Lung (tissue), 11 donors: ENCODE measurements at regions not wholly inside any gene's neighbourhood (a gene's known extent, or its start where the extent isn't known, plus 50 kb on each side); places are given as distances from the start of the nearest gene placed in this dataset.

Experiments
- ATAC-seq: fragments of 200-7000 bp; cut with Tn5 transposase; one replicate; pipeline ENCODE4 v1.9.1; 2020; ENCODE audit warnings: moderate number of reproducible peaks; ENCODE audit not compliant: insufficient read depth, low FRiP score
- DNase-seq, 3 donors: peaks; one replicate each; pipeline ENCODE4 v3.0.0-alpha.2; 2013 to 2017
- H3K27ac ChIP-seq, 2 donors: one replicate each; pipeline ENCODE4 v1.5.1; 2013; ENCODE audit warnings: mild to moderate bottlenecking in 2 of 2, moderate library complexity in 2 of 2, control low read depth in 1 of 2, inconsistent platforms in 1 of 2, low read depth in 1 of 2, low read length in 1 of 2
- H3K27me3 ChIP-seq, 3 donors: one replicate each; pipeline ENCODE4 v1.5.1; 2013; ENCODE audit warnings: low read length in 2 of 3; ENCODE audit not compliant: control insufficient read depth in 3 of 3, insufficient read depth in 3 of 3
- H3K36me3 ChIP-seq, 4 donors: one replicate each; pipeline ENCODE4 v1.5.1; 2013; ENCODE audit warnings: low read length in 4 of 4, mild to moderate bottlenecking in 1 of 4, moderate library complexity in 1 of 4; ENCODE audit not compliant: control insufficient read depth in 4 of 4, insufficient read depth in 4 of 4
- H3K4me1 ChIP-seq, 5 donors: one replicate each; pipeline ENCODE4 v1.5.1; 2013; ENCODE audit warnings: low read length in 5 of 5, mild to moderate bottlenecking in 2 of 5, moderate library complexity in 1 of 5; ENCODE audit not compliant: control insufficient read depth in 5 of 5, insufficient read depth in 5 of 5
- H3K4me3 ChIP-seq: one replicate; pipeline ENCODE4 v1.5.1; 2013; ENCODE audit warnings: mild to moderate bottlenecking, control low read depth, moderate library complexity
- H3K9ac ChIP-seq, 2 donors: one replicate each; pipeline ENCODE4 v1.5.1; 2013; ENCODE audit warnings: low read length in 2 of 2, control low read depth in 1 of 2; ENCODE audit not compliant: insufficient read depth in 1 of 2
- H3K9me3 ChIP-seq, 4 donors: one replicate each; pipeline ENCODE4 v1.5.1; 2013; ENCODE audit warnings: low read length in 3 of 4, mild to moderate bottlenecking in 1 of 4, moderate library complexity in 1 of 4; ENCODE audit not compliant: control insufficient read depth in 4 of 4, insufficient read depth in 3 of 4
- WGBS, 2 donors: extraction: QIAGEN DNeasy Blood & Tissue Kit; methylation state at CpG; one replicate each; pipeline ENCODE4 v1.1.7; 2013; 5-methylcytosine and 5-hydroxymethylcytosine counted together
- TF ChIP-seq, protein P1 (sequence below): IDR thresholded peaks from 2 replicates; pipeline ENCODE4 v1.5.1; 2012; ENCODE audit warnings: mild to moderate bottlenecking; ENCODE audit errors: control extremely low read depth, extremely low read depth
- donor health status: control.
- donor health status: control.
- donor health status: Bipolar disorder and iron deficiency.
- donor health status: healthy.
- donor health status: DM: yes; HTN: yes; CAD: no.

- no peak for ATAC-seq
- DNase-seq, result no peak
- Histone ChIP-seq H3K9me3 (no peaks in the 10 kb centered on the region), H3K27ac (no peak overlapping the region), H3K4me3 (no peak overlapping the region), H3K4me1 (no peaks in the 10 kb centered on the region), H3K36me3 (no peaks in the 10 kb centered on the region), H3K27me3 (no peaks in the 10 kb centered on the region), H3K9ac (no peak overlapping the region)
- 95% methylated on average over 16 of the region's 16 CpGs for WGBS, 2 donors
- TF ChIP-seq, protein P1, sequence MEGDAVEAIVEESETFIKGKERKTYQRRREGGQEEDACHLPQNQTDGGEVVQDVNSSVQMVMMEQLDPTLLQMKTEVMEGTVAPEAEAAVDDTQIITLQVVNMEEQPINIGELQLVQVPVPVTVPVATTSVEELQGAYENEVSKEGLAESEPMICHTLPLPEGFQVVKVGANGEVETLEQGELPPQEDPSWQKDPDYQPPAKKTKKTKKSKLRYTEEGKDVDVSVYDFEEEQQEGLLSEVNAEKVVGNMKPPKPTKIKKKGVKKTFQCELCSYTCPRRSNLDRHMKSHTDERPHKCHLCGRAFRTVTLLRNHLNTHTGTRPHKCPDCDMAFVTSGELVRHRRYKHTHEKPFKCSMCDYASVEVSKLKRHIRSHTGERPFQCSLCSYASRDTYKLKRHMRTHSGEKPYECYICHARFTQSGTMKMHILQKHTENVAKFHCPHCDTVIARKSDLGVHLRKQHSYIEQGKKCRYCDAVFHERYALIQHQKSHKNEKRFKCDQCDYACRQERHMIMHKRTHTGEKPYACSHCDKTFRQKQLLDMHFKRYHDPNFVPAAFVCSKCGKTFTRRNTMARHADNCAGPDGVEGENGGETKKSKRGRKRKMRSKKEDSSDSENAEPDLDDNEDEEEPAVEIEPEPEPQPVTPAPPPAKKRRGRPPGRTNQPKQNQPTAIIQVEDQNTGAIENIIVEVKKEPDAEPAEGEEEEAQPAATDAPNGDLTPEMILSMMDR, result no peak
Observed at GRCh38 chr7:17665029-17665428, 275.3 kb downstream of the SNX13 start.

- DNase-seq (no peak), ATAC-seq (no peak)
- Histone ChIP-seq H3K27me3 (no peaks in the 10 kb centered on the region), H3K27ac (no peak overlapping the region), H3K9ac (no peak overlapping the region), H3K4me3 (no peak overlapping the region), H3K36me3 (no peaks in the 10 kb centered on the region), H3K4me1 (no peaks in the 10 kb centered on the region), H3K9me3 (no peaks in the 10 kb centered on the region)
- TF ChIP-seq, protein P1, result no peak
Observed at GRCh38 chr7:17668122-17668521, 272.2 kb downstream of the SNX13 start.

DNA sequence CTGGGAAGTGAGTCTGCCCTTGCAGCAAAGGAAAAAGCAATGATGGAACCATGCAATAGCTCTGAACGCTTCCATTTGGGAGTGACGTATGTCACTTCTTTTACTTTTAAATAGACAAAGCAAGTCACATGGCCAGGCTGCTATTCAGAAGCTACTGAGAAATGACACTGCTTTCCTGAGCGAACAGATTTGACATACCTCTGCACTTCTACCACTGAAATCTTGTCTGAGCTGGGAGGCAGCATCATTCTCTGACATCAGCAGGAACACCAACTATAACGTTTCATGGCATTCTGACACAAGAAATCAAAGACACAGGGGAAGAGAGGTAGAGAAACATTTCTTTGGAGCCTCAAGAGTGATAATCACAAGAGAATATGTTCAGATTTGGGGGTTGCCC, 271.1 kb downstream of the SNX13 start:
- Histone ChIP-seq H3K27ac (no peak overlapping the region), H3K4me1 (no peaks in the 10 kb centered on the region), H3K4me3 (no peak overlapping the region), H3K36me3 (no peaks in the 10 kb centered on the region), H3K9ac (no peak overlapping the region), H3K9me3 (no peaks in the 10 kb centered on the region), H3K27me3 (no peaks in the 10 kb centered on the region)
- TF ChIP-seq, protein P1, result no peak
- WGBS, 2 donors, result 89 to 90% methylated on average over 4 of the region's 4 CpGs
- DNase-seq, result no peak
- ATAC-seq, result no peak

DNA sequence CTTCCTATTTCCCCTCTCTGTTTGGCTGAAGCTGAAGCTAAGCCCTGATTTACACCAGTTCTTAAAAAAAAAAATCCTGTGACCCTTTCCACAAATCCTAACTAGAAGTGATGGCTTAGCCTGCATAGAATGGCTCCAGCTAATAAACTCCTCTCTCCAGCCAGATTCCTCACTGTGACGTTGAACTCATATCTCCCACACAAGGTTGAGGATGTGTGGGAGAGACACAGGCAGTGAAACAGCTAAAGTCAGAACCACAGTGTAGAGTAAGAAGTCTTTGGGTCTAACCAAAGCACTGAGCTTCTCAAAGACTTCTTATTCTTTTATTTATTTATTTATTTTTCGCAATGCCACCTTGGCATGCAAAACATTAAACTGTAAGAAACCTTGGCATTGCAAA, 268.3 kb downstream of the SNX13 start:
- Histone ChIP-seq H3K4me3 (no peak overlapping the region), H3K36me3 (no peaks in the 10 kb centered on the region), H3K27me3 (no peaks in the 10 kb centered on the region), H3K27ac (no peak overlapping the region), H3K4me1 (no peaks in the 10 kb centered on the region), H3K9me3 (no peaks in the 10 kb centered on the region), H3K9ac (no peak overlapping the region)
- TF ChIP-seq, protein P1, result no peak
- DNase-seq (no peak), ATAC-seq (no peak)
- WGBS, 2 donors, result 93% methylated on average over 2 of the region's 2 CpGs
